HCT116 (cell line): ENCODE measurements at regions not wholly inside any gene's neighbourhood (a gene's known extent, or its start where the extent isn't known, plus 50 kb on each side); places are given as distances from the start of the nearest gene placed in this dataset.

ENCODE experiments used
- ATAC-seq: fragments of 200-7000 bp; cut with Tn5 transposase; 2 replicates; pipeline ENCODE4 v1.9.1; 2020; ENCODE audit warnings: mild to moderate bottlenecking, moderate library complexity
- BruUV-seq: library from RNA; stranded (reverse); fragments of 400-500 nt; replicated peaks from 2 replicates; lab custom pipeline; 2021; lab: Mats Ljungman, UMichigan
- CTCF ChIA-PET: fragments of 300-600 bp; sonication (Branson Sonifier 250); formaldehyde crosslinking; loops from one replicate; lab custom pipeline; 2021; ENCODE audit warnings: antibody characterized with exemption; lab: Charles Lee
- POLR2A ChIA-PET: fragments of 300-600, 350-600 bp; sonication (Branson Sonifier 250); formaldehyde crosslinking; loops from one replicate; lab custom pipeline; 2021; ENCODE audit warnings: antibody characterized with exemption; lab: Charles Lee
- RAD21 ChIA-PET, 2 experiments: fragments of 300-600 bp; sonication (Branson Sonifier 250); formaldehyde crosslinking; loops; one replicate each; lab custom pipeline; 2023; ENCODE audit warnings: low total read pairs in 2 of 2; ENCODE audit not compliant: uncharacterized antibody in 2 of 2, unreplicated experiment in 2 of 2, low non-redundant PET in 1 of 2; lab: Charles Lee
- DNase-seq: peaks from one replicate; pipeline ENCODE4 v3.0.0-alpha.2; 2010; ENCODE audit warnings: low read depth, low spot score
- H2AFZ ChIP-seq: fragments of 200-600 bp; shearing (Covaris generic), sonication (generic); 2 replicates; pipeline ENCODE4 v1.6.1; 2017; ENCODE audit warnings: low read depth, mixed run types, mixed read lengths, antibody characterized with exemption, low read length; ENCODE audit not compliant: poor library complexity, severe bottlenecking
- H3K27ac ChIP-seq: 2 replicates; pipeline ENCODE4 v1.5.1; 2012; ENCODE audit warnings: low read depth, low read length
- H3K27me3 ChIP-seq: fragments of 200-600 bp; sonication (generic); 2 replicates; pipeline ENCODE4 v1.6.1; 2016; ENCODE audit warnings: mixed run types, low read length, mixed read lengths; ENCODE audit not compliant: insufficient read depth
- H3K36me3 ChIP-seq, 2 experiments: fragments of 200-500 bp in 1 of 2; fragments of 200-600 bp in 1 of 2; sonication (Bioruptor generic) in 1 of 2; sonication (generic) in 1 of 2; 2 replicates each; pipeline versions ENCODE4 v1.5.1 to v1.6.1; 2014 to 2016; ENCODE audit warnings: low read length in 2 of 2, inconsistent platforms in 1 of 2, mixed read lengths in 1 of 2, mixed run types in 1 of 2; ENCODE audit not compliant: insufficient read depth in 2 of 2, control insufficient read depth in 1 of 2
- H3K4me1 ChIP-seq, 2 experiments: fragments of 200-600 bp in 1 of 2; sonication (generic) in 1 of 2; 2 replicates each; pipeline versions ENCODE4 v1.5.1 to v1.6.1; 2012 to 2017; ENCODE audit warnings: low read length in 2 of 2, inconsistent platforms in 1 of 2, mild to moderate bottlenecking in 1 of 2, mixed read lengths in 1 of 2, mixed run types in 1 of 2, moderate library complexity in 1 of 2; ENCODE audit not compliant: insufficient read depth in 2 of 2, control insufficient read depth in 1 of 2
- H3K4me2 ChIP-seq: fragments of 200-600 bp; sonication (generic); 2 replicates; pipeline ENCODE4 v1.6.1; 2017; ENCODE audit warnings: mixed run types, low read length, mixed read lengths
- H3K4me3 ChIP-seq, 2 experiments: fragments of 200-600 bp in 1 of 2; sonication (generic) in 1 of 2; replicated peaks in 1 of 2; 2 replicates each; pipeline ENCODE4 v1.5.1; 2011 to 2016; ENCODE audit warnings: low read length in 2 of 2, control low read depth in 1 of 2, low read depth in 1 of 2, mild to moderate bottlenecking in 1 of 2, mixed read lengths in 1 of 2, mixed run types in 1 of 2
- H3K79me2 ChIP-seq: fragments of 200-600 bp; sonication (generic); 2 replicates; pipeline ENCODE4 v1.6.1; 2017; ENCODE audit warnings: mild to moderate bottlenecking, mixed run types, low read length, moderate library complexity, mixed read lengths; ENCODE audit not compliant: insufficient read depth
- H3K9ac ChIP-seq: fragments of 200-600 bp; sonication (generic); 2 replicates; pipeline ENCODE4 v1.6.1; 2016; ENCODE audit warnings: low read length, mixed read lengths
- H3K9me2 ChIP-seq: fragments of 200-600 bp; sonication (generic), shearing (Covaris generic); 2 replicates; pipeline ENCODE4 v1.6.1; 2017; ENCODE audit warnings: mixed run types, mild to moderate bottlenecking, moderate library complexity; ENCODE audit not compliant: insufficient read depth
- H3K9me3 ChIP-seq, 2 experiments: fragments of 200-500 bp in 1 of 2; fragments of 200-600 bp in 1 of 2; sonication (Bioruptor generic) in 1 of 2; sonication (generic) in 1 of 2; 2 replicates each; pipeline ENCODE4 v1.6.1; 2014 to 2017; ENCODE audit warnings: low read length in 2 of 2, mixed read lengths in 2 of 2, inconsistent platforms in 1 of 2, low read depth in 1 of 2, mild to moderate bottlenecking in 1 of 2, mixed run types in 1 of 2, moderate library complexity in 1 of 2; ENCODE audit not compliant: control insufficient read depth in 1 of 2, insufficient read depth in 1 of 2
- H4K20me1 ChIP-seq: fragments of 200-600 bp; sonication (generic), shearing (Covaris generic); 2 replicates; pipeline ENCODE4 v1.6.1; 2017; ENCODE audit warnings: mixed run types, mild to moderate bottlenecking, moderate library complexity; ENCODE audit not compliant: insufficient read depth
- CEBPB ChIP-seq: IDR thresholded peaks from 2 replicates; pipeline ENCODE4 v1.6.1; 2012; ENCODE audit warnings: low read depth
- CTCF ChIP-seq, 3 experiments: fragments of 200-600 bp in 1 of 3; sonication (generic) in 1 of 3; IDR thresholded peaks in 2 of 3; conservative IDR thresholded peaks in 1 of 3; 2 replicates each; pipeline ENCODE4 v1.5.1; 2012 to 2017; ENCODE audit warnings: low read depth in 2 of 3, low read length in 2 of 3, antibody characterized with exemption in 1 of 3, borderline replicate concordance in 1 of 3, control low read depth in 1 of 3, mild to moderate bottlenecking in 1 of 3, mixed read lengths in 1 of 3, mixed run types in 1 of 3, moderate library complexity in 1 of 3; ENCODE audit not compliant: insufficient read depth in 1 of 3
- EZH2 ChIP-seq: fragments of 200-600 bp; sonication (generic); IDR thresholded peaks from 2 replicates; pipeline ENCODE4 v1.6.1; 2017; ENCODE audit warnings: antibody characterized with exemption, mixed run types
- EZH2phosphoT487 ChIP-seq: fragments of 200-600 bp; IDR thresholded peaks from 2 replicates; pipeline ENCODE4 v1.6.1; 2018; ENCODE audit warnings: antibody characterized with exemption, borderline replicate concordance
- FOSL1 ChIP-seq: IDR thresholded peaks from 2 replicates; pipeline ENCODE4 v1.6.1; 2012; ENCODE audit warnings: low read depth
- POLR2A ChIP-seq: IDR thresholded peaks from 2 replicates; pipeline ENCODE4 v1.7.0; 2011; ENCODE audit warnings: borderline replicate concordance; ENCODE audit not compliant: insufficient read depth, insufficient read length; ENCODE audit errors: extremely low read depth
- RAD21 ChIP-seq: IDR thresholded peaks from 2 replicates; pipeline ENCODE4 v1.6.1; 2012; ENCODE audit warnings: low read depth, mild to moderate bottlenecking
- REST ChIP-seq: IDR thresholded peaks from 2 replicates; pipeline ENCODE4 v1.6.1; 2012; ENCODE audit warnings: low read depth
- SIN3A ChIP-seq: IDR thresholded peaks from 2 replicates; pipeline ENCODE4 v1.6.1; 2012; ENCODE audit warnings: low read depth
- TCF7L2 ChIP-seq: IDR thresholded peaks from 2 replicates; pipeline ENCODE4 v1.7.0; 2011; ENCODE audit warnings: borderline replicate concordance, inconsistent platforms; ENCODE audit not compliant: insufficient read depth, insufficient read length; ENCODE audit errors: extremely low read depth
- YY1 ChIP-seq: IDR thresholded peaks from 2 replicates; pipeline ENCODE4 v1.6.1; 2011; ENCODE audit warnings: low read length, low read depth, moderate library complexity, mild to moderate bottlenecking; ENCODE audit not compliant: insufficient replicate concordance; ENCODE audit errors: extremely low read depth
- ZBTB33 ChIP-seq: IDR thresholded peaks from 2 replicates; pipeline ENCODE4 v1.6.1; 2011; ENCODE audit warnings: mild to moderate bottlenecking, low read length, moderate library complexity; ENCODE audit not compliant: insufficient replicate concordance; ENCODE audit errors: extremely low read depth
- ZNF274 ChIP-seq: fragments of 200-500 bp; sonication (Bioruptor generic); IDR thresholded peaks from 2 replicates; pipeline ENCODE4 v1.6.1; 2014; ENCODE audit warnings: mild to moderate bottlenecking, low read depth, low read length, inconsistent platforms
- intact Hi-C: fragments of 100-400 bp; cut with micrococcal nuclease; formaldehyde crosslinking; loops from 2 replicates; pipeline ENCODE4 v1.10.0; 2022

GRCh38 chr5:3904584-3904983, 309.0 kb downstream of the IRX1 start (continued):
- no peak for TF ChIP-seq ZBTB33
- TF ChIP-seq YY1: no peak
- no peak for TF ChIP-seq EZH2

- ChIA-PET POLR2A (no interaction called here), CTCF (no interaction called here)
- no TSS peak for BruUV-seq
These were observed 309.4 kb downstream of the IRX1 start for GRCh38 chr5:3905031-3905430.

More at GRCh38 chr5:3905031-3905430, 309.4 kb downstream of the IRX1 start:
- Histone ChIP-seq H3K27me3 (no peaks in the 10 kb centered on the region), H3K36me3 (no peaks in the 10 kb centered on the region), H3K27ac (no peak overlapping the region), H4K20me1 (no peaks in the 10 kb centered on the region), H3K79me2 (no peaks in the 10 kb centered on the region), H3K4me2 (no peak overlapping the region), H3K9ac (no peak overlapping the region), H2AFZ (no peak overlapping the region), H3K9me2 (no peaks in the 10 kb centered on the region), H3K4me3 (no peak overlapping the region), H3K4me1 (no peaks in the 10 kb centered on the region), H3K9me3 (peaks cover 9 to 25% of the 10 kb centered on the region in 2 experiments; a peak in 2 of 4 replicates)
- intact Hi-C loops: no loop called here
- RAD21 ChIA-PET: no interaction called here
- ATAC-seq (no peak), DNase-seq (no peak)
- no peak for TF ChIP-seq ZNF274
- TF ChIP-seq POLR2A: no peak
- no peak for TF ChIP-seq YY1
- TF ChIP-seq EZH2: no peak
- TF ChIP-seq CTCF (IDR thresholded peaks at IDR 0.05 in 2 of 3, conservative IDR thresholded peaks at IDR 0.05 in 1 of 3; ENCODE audit: borderline replicate concordance in 1 of 3, insufficient read depth in 1 of 3, low read depth in 2 of 3, low read length in 2 of 3): no peak
- no peak for TF ChIP-seq REST
- TF ChIP-seq RAD21: no peak
- TF ChIP-seq SIN3A: no peak
- TF ChIP-seq EZH2phosphoT487: no peak
- no peak for TF ChIP-seq FOSL1
- no peak for TF ChIP-seq CEBPB
- no peak for TF ChIP-seq TCF7L2
